NCI-H146 treated with DMSO at 0.1 percent for 48 hours (cell line): ENCODE measurements at regions not wholly inside any gene's neighbourhood (a gene's known extent, or its start where the extent isn't known, plus 50 kb on each side); places are given as distances from the start of the nearest gene placed in this dataset.
A peak's percentile ranks its signal among the peaks of the same experiment; 100 is the strongest.
"Not testable (repeated sequence)": the region's sequence is repeated elsewhere in the genome, so short reads cannot be mapped to it uniquely, and the experiment has no call there.

Source experiments
- DNase-seq: peaks from one replicate; lab custom pipeline; 2025; ENCODE audit not compliant: unreplicated experiment; lab: John Stamatoyannopoulos, UW

GRCh38 chr3:107224026-107224596 lies 153.1 kb upstream of the CCDC54 start:
- DNase-seq, result no peak

GRCh38 chr3:107227091-107227490 lies 150.1 kb upstream of the CCDC54 start:
- no peak for DNase-seq

DNA sequence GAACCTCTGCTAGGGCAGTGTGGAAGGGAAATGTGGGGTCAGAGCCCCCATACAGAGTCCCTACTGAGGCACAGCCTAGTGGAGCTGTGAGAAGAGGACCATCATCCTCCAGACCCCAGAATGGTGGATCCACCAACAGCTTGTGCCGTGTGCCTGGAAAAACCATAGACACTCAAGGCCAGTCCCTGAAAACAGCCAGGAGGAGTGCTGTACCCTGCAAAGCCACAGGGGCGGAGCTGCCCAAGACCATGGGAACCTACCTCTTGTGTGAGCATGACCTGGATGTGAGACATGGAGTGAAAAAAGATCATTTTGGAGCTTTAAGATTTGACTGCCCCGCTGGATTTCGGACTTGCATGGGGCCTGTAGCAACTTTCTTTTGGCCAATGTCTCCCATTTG lies 143.4 kb upstream of the CCDC54 start:
- DNase-seq, result not testable (repeated sequence)

- DNase-seq, result no peak
These were observed 141.9 kb upstream of the CCDC54 start for GRCh38 chr3:107235193-107235927.

GRCh38 chr3:107235928-107236315 lies 141.3 kb upstream of the CCDC54 start:
- DNase-seq, result peak; percentile 61

DNA sequence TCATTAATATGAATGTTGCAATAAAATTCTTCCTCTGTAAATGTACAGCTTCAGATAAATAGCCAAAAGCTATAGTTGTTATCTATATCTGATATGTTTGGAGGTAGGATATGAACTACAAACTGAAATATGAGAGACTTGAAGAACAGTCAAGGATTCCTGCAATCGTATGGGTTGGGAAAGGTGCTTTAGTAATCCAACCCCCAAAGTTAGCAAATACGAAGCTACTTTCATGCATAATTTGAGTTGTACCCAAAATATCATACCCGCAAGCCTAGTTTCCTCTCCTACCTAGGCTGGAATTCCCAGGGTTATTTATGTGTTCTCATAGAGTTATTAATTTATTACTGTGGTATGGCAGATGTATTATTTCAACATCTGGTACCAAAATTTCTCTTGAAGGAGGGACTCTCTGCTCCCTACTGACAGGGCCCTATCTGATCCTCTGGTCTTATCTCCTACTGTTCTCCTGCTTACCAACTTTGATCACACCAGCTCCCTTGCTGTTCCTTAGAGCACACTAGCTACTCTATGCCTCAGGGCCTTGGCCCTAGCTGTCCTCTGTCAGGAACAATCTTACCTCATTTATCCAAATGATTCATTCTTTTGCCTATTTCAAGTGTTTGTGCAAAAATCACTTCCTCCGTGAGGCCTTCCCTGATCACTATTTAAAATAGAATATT lies 140.4 kb upstream of the CCDC54 start:
- no peak for DNase-seq

DNA sequence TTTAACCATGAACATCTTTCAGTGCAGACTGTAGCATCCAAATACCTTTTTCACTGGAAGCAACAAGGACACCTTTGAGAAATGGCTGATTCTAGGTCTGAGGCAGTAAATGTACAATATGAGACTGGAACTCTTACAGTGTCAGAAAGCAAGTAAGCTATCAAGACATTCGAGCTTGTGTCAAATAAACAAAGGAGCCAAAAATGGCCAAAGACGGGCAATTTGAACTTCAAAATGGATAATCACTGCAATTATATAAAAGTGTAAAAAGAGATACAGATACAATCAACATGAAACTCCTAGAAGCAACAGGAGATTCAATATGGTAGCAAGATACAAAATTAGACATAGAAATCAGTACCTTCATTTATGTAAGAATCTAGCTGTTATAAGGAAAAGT lies 138.5 kb upstream of the CCDC54 start:
- DNase-seq, result no peak

- DNase-seq, result no peak
These were observed 137.5 kb upstream of the CCDC54 start for GRCh38 chr3:107239703-107240102.

DNA sequence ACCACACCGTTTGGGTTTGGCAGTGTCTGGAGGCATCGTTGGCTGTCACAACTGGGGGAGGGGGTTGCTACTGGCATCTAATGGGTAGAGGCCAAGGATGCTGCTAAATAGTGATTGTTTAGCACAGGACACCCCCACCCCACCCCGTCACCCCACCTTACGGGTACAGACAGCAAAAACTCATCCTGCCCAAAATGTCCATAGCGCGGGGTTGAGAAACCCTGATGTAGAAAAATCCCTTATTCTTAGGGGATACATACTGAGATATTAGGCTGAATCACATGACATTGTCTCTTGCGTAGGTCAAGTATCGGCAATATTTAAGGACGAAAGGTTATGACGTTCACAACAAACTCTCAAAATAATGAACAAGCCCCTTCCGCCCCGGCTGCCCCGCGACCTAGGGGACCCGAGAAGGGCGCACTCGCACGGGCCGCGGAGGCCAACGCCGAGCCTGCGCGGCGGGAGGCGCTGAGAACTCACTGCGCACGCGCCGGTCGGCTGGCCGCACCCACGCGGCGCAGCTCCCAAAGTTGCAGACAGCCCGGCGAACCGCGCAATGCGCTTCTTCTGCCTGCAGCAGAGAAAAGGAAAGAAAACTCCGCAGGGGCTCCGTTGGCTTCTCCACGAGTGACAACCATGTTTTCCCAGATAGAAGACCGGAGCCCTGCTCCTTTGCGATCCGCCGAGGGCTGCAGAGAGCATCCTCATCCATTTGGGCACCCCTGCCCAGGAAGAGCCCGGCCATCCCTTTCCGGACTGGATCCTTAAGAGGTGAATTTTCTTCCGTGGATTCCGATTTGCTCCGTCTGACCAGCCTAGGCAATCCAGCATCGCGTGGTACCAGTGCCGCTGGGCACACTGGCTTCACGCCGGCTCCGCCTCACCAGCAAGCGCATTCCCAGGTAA lies 136.8 kb upstream of the CCDC54 start:
- peak; percentile 19 for DNase-seq

DNA sequence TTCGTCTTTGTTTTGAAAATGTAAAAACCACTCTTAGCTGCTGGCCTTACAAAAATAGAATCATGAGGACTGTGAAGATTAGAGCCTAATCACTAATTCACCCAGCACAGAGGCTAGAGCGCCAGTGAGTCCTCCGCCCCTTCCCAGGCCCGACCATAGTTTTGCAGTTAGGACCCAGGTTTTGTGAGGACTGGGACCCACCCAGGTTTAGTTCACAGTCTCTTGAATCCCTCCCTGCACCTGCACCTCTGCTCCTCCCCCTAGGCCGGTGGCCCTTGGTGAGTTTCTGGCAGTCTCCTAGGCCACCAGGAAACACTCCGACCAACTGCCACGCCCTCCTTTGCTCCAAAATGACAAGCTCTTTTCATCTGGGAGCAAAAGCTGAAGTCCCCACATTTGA lies 136.0 kb upstream of the CCDC54 start:
- no peak for DNase-seq

- no peak for DNase-seq
These were observed 134.7 kb upstream of the CCDC54 start for GRCh38 chr3:107242579-107242978.

GRCh38 chr3:107247116-107247515 lies 130.1 kb upstream of the CCDC54 start:
- DNase-seq, result no peak

DNA sequence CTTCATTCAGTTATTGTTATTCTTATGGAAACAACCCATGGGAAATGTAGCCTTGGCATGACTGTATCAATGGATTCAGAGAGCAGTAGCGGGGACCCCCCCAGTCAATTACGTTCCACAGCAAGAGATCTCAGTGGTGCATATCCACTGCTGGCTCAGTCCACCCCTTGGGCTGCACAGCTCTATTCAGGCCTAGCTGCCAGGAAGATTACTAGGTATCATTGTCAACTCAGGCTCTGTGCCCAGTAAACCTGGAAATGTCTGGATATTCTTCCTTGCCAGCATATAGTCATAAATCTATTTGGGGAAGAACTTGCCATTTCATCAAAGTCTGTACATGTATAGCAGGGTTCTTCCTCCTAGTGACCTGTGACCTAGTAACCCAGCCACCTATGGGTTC lies 128.1 kb upstream of the CCDC54 start:
- no peak for DNase-seq

GRCh38 chr3:107250221-107250620 lies 127.0 kb upstream of the CCDC54 start:
- no peak for DNase-seq

DNA sequence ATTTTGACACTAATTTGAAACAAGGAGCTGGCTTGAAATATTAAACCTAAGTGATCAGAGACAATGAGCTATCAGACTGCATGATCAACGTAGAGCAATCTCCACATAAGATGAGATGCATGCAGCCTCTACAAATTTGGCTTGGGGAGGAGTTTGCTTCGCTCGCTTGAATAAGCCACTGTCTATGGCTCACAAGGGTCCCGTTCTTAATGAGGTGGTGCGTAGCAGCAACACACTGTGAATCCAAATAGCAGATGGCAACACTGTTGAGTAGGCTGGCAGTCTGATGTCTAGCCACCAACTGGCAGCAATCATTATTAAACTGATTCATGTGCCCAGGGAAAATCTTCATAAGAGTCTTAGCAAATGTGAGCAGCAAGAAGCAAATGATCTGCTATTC lies 125.4 kb upstream of the CCDC54 start:
- DNase-seq, result no peak

DNA sequence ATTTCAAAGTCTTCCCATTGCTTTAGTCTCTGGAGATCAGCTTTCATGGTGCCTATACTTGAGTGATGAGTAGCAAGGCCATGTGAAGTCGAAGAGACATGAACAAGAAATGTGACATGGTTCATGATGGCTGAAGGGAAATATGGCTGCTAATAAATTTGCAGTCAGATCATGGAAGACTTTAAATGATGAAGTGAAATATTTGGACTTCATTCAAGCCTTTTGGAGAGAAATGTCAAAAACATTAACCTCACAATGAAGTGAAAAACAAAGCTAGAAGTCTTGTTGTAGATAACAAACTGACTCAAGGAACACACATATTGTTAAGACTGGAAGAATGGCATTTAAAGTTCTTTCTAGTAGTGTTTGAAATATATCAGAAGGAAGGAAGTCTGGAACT lies 120.3 kb upstream of the CCDC54 start:
- no peak for DNase-seq

DNA sequence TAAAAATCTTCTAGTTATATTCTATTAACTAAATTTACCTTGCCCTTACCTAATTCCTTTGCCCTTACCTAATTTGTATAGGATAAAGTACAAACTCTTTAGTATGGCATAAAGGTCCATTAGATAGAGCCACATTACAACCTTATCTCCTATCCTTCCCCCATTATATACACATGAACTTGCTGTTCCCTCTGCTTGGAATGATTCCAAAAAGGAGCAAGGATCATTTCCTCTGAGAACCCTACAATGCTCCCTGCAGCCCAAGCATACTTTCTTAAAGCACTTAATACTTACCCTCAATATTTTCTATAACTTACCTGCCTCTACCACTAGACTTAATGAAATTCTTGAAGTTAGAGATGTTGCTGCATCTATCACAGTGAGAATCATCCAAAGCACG lies 118.9 kb upstream of the CCDC54 start:
- DNase-seq, result no peak

- DNase-seq, result no peak
These were observed 117.0 kb upstream of the CCDC54 start for GRCh38 chr3:107260207-107260606.

DNA sequence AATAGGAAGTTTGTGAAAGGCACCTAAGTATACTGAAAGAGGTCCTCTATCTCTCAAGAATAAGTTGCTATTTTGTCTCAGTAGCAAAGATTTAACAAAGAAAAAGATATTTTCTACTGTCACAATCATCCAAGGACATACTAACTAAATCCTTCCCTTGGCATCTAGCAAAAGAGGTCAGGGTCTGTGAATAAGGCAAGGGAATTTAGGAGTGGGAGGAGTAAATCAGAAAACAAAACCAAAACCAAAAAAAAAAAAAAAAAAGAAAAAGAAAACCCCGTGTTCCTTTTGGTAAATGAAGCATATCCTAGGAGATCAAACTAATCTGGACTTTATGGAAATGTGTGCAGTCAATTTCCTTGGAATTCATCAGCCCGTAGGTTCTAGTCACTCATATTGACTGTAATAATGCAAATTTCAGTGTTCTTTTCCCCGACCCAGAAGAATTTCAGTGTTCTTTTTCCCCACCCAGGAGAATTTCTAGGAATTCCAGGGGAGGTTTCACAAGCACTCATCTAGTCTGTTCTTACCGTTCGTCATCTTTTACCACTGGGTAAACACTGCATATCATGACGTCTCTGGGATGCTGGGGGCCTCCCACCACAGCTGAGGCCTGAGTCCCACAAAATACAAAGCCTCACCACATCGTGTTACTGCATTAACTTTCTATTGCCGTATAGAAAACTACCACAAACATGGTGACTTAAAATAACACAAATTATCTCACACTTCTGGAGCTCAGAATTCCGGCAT lies 113.8 kb upstream of the CCDC54 start:
- no peak for DNase-seq

DNA sequence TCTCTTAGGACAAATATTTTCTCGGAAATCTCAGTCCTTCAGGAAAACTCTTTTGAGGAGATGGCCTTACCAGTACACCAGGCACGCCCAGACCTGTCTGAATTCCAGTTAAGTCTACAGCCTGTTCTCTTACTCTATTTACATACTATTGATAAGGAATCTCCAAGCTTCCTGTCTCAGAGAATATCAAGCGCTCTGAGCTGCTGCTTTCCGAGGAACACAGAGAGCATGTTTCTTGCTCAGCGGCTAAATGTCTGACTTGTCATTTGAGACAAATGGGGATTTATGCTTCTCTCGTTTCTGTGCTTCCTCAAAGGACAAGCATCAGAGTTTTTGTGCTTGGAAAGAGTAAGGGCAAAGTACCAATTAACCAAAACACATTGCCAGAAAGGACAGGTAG lies 112.4 kb upstream of the CCDC54 start:
- no peak for DNase-seq

GRCh38 chr3:107265526-107265925 lies 111.7 kb upstream of the CCDC54 start:
- no peak for DNase-seq
